GM19099 (cell line): ENCODE measurements at regions not wholly inside any gene's neighbourhood (a gene's known extent, or its start where the extent isn't known, plus 50 kb on each side); places are given as distances from the start of the nearest gene placed in this dataset.

Experiments
- POLR2A ChIP-seq: IDR thresholded peaks from 3 replicates; pipeline ENCODE4 v1.6.1; 2011; ENCODE audit warnings: low read depth; ENCODE audit not compliant: insufficient read length; ENCODE audit errors: extremely low read depth

DNA sequence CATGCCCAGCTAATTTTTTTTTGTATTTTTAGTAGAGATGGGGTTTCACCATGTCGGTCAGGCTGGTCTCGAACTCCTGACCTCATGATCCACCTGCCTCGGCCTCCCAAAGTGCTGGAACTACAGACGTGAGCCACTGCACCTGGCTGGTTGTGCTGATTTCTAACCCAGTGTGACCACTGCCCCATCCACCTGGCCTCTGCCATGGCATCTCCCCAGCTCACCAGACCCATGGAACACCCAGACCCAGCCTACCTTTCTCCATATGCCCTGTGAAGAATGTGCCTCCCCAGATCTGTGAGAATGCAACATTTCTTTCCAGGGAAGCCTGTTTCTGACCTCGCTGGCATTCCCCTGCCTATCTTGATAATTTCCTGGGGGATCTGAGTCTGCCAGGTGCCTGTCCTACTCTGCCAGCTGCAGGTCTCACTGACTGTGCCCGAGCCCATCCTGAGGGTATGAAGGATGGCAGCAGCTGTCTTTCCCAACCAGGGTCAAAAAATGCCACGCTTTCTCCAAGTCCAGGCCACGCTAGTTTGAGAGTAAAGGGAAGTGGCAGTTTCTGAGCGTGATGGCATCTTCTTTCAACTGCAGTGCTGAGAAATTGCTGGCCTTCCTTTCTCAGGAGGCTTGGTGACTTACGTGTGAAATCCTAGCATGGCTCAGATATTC lies 324.4 kb upstream of the ZNF32 start:
- no peak for TF ChIP-seq POLR2A

- no peak for TF ChIP-seq POLR2A
Observed at GRCh38 chr10:43971981-43972380, 323.3 kb upstream of the ZNF32 start.

DNA sequence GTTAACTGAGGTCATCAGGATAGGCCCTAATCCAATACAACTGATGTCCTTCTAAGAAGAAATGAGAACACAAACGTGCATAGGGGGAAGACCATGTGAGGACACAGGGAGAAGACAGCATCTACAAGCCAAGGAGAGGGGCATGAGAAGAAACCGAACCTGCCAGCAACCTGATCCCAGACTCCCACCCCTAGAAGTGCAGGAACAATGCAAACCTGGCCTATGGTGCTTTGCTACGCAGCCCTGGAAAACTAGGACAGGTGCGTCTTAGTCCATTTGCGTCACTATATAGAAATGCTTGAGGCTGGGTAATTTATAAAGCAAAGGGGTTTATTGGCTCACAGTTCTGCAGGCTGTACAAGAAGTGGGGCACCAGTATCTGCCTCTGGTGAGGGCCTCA lies 322.6 kb upstream of the ZNF32 start:
- TF ChIP-seq POLR2A = no peak

GRCh38 chr10:43970717-43971116 lies 322.0 kb upstream of the ZNF32 start:
- TF ChIP-seq POLR2A = no peak

DNA sequence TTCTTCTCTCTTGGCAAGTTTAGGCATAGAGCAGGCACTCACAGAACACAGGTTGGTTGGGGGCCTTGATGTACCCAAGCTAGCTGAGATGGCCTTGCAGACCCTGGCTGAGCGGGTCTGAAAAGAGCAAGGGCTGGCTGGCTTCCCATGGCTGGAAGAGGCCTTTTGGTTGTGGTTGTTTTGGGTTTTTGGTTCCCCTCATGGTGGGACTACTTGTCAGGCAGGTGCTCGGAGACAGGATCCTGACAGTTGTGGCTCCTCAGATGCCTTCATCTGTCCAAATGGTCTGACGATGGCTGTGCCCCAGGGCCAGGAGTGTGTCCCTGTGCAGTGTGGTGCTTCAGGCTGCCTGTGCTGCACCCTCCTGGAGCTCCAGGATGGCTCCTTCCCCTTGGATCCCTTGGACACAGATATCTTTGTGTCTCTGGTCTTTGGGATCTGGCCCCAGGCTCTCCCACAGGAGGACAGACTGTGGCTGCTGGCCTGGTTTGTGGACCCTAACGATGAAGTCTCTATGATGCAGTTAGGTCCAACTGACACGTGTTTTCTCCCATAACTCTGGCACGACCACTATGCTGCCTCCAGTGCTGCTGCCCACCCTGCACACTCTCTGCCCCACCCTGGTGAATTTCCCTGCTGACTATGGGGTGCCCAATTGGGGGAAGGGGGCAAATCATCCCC lies 321.5 kb upstream of the ZNF32 start:
- no peak for TF ChIP-seq POLR2A

- no peak for TF ChIP-seq POLR2A
Observed at GRCh38 chr10:43969506-43969905, 320.8 kb upstream of the ZNF32 start.

DNA sequence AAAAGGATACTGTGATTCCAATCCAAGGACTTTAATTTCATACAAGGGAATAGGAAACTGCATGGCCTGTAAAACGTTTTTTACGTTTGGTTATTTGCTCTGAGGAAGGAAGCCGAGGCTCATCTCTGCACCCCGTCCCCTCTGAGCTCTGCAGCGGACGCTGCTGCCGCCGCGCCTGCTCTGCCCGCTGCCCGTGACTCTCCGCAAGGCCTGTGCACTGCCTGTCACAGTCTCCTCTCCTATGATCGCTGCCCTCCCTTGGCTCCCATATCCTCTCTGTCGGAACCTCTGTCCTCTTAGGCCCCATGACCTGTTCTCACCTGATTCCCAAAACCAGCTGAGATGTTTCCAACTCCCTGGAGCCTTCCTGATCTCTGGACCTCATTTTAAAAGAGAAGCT lies 320.3 kb upstream of the ZNF32 start:
- no peak for TF ChIP-seq POLR2A

- TF ChIP-seq POLR2A = no peak
Observed at GRCh38 chr10:43968076-43968475, 319.4 kb upstream of the ZNF32 start.

- TF ChIP-seq POLR2A = no peak
Observed at GRCh38 chr10:43966571-43966965, 317.9 kb upstream of the ZNF32 start.

DNA sequence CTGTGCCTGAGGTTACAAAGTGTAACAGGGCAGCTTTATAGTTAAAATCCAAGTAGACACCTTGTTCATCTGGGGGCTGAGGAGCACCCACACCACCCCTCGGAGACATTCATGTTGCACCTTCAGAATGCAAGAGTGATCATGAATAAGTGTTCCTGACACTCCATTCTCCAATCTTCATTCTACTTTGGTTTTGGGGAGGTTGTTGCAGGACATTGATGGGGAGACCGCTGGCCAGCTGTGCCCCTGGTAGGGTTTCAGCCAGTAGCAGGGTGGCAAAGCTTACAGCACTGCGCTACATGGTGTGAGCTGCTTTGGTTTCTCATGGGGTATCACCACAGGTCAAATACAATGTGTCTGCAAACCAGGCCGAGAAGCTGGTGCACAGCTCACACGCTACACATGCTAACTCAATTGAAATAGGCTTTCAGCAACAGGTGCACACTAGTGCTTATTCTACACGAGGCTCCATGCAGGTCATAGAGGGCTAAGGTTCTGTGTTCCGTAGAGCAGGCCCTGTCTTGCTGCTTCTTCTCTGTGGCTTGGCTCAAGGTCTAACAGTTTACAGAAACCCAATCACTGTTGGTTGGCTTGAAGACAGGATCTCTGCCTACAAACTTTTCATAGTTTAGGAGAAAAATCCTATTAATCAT lies 317.4 kb upstream of the ZNF32 start:
- TF ChIP-seq POLR2A = no peak

- TF ChIP-seq POLR2A = no peak
Observed at GRCh38 chr10:43965033-43965917, 316.6 kb upstream of the ZNF32 start.

DNA sequence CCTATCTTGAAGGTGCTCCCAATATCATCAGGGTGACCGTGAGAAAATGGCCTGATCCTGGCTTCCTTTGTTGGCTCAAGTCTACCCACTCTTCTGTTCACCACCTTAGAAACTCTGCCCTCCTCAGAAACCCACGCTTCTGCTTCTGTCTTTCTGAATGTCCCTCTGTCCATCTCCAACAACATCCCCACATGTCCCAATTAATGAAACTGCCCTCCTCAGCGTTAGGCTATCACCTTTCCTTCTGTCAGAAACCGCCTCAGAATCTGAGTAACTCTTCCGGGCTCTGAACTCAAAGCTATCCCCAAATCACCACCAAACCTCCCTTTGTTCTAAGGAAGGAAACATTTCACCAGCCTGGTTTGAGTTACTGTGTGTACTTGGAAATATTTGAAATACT lies 315.8 kb upstream of the ZNF32 start:
- TF ChIP-seq POLR2A = no peak

GRCh38 chr10:43963793-43964425 lies 315.2 kb upstream of the ZNF32 start:
- no peak for TF ChIP-seq POLR2A

GRCh38 chr10:43963379-43963778 lies 314.7 kb upstream of the ZNF32 start:
- TF ChIP-seq POLR2A = no peak
